ENCODE measurements at regions not wholly inside any gene's neighbourhood (a gene's known extent, or its start where the extent isn't known, plus 50 kb on each side); places are given as distances from the start of the nearest gene placed in this dataset.

- TF ChIP-seq CTCF (IDR thresholded peaks at IDR 0.05) = no peak
- TF ChIP-seq POLR2A (IDR thresholded peaks at IDR 0.05) = no peak
- TF ChIP-seq EP300 (IDR thresholded peaks at IDR 0.05) = no peak
Measured at GRCh38 chr4:148812101-148812500, 369.9 kb upstream of the NR3C2 start.
